ENCODE measurements at regions not wholly inside any gene's neighbourhood (a gene's known extent, or its start where the extent isn't known, plus 50 kb on each side); places are given as distances from the start of the nearest gene placed in this dataset.

- peaks cover 24% of the 10 kb centered on the region for H3K27me3 Mint-ChIP-seq (ENCODE audit: low read depth)
- H3K27ac Mint-ChIP-seq (ENCODE audit: unreplicated experiment) = no peak overlapping the region
- DNase-seq (ENCODE audit: low spot score) = no peak
- H3K4me1 Mint-ChIP-seq (ENCODE audit: low read depth) = no peaks in the 10 kb centered on the region
- TF ChIP-seq CTCF (IDR thresholded peaks at IDR 0.05) = no peak
- no peak overlapping the region for H3K4me3 Mint-ChIP-seq (ENCODE audit: unreplicated experiment)
- H3K36me3 Mint-ChIP-seq (ENCODE audit: low read depth) = no peaks in the 10 kb centered on the region
- H3K9me3 Mint-ChIP-seq (ENCODE audit: low read depth) = peaks cover 7% of the 10 kb centered on the region
These were observed 576.2 kb downstream of the MATN1 start for GRCh38 chr1:30147188-30147587.

DNA sequence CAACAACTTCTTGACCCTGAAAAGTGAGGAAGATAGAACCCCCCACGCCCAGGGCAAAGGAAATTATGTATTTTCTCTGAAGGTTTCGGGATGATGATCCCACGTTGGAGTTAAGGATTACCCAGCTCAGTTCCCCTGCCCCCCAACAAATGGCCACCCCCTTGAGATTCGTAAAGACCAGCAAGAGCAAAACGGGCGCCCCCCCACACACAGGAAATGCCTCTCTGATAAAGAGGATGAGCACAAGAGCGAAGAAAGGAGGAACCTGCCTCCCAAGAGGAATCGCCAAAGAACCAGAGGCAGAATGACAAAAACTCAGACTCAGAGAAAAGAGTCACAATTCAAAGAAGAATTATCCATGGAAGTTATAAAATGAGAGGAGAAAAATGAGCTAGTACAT, 576.9 kb downstream of the MATN1 start:
- H3K9me3 Mint-ChIP-seq (ENCODE audit: low read depth) = peaks cover 5% of the 10 kb centered on the region
- H3K27me3 Mint-ChIP-seq (ENCODE audit: low read depth) = peaks cover 24% of the 10 kb centered on the region
- H3K4me1 Mint-ChIP-seq (ENCODE audit: low read depth) = no peaks in the 10 kb centered on the region
- H3K36me3 Mint-ChIP-seq (ENCODE audit: low read depth) = no peaks in the 10 kb centered on the region
- TF ChIP-seq CTCF (IDR thresholded peaks at IDR 0.05) = no peak
- H3K27ac Mint-ChIP-seq (ENCODE audit: unreplicated experiment) = no peak overlapping the region
- no peak for DNase-seq (ENCODE audit: low spot score)
- H3K4me3 Mint-ChIP-seq (ENCODE audit: unreplicated experiment) = no peak overlapping the region

- TF ChIP-seq CTCF (IDR thresholded peaks at IDR 0.05) = no peak
- Mint-ChIP-seq H3K9me3 (ENCODE audit: low read depth) (no peaks in the 10 kb centered on the region), H3K27ac (ENCODE audit: unreplicated experiment) (no peak overlapping the region), H3K27me3 (ENCODE audit: low read depth) (peaks cover 24% of the 10 kb centered on the region), H3K36me3 (ENCODE audit: low read depth) (no peaks in the 10 kb centered on the region), H3K4me1 (ENCODE audit: low read depth) (no peaks in the 10 kb centered on the region), H3K4me3 (ENCODE audit: unreplicated experiment) (no peak overlapping the region)
- no peak for DNase-seq (ENCODE audit: low spot score)
These were observed 577.6 kb downstream of the MATN1 start for GRCh38 chr1:30145723-30146303.

- Mint-ChIP-seq H3K4me3 (ENCODE audit: unreplicated experiment) (no peak overlapping the region), H3K27me3 (ENCODE audit: low read depth) (peaks cover 24% of the 10 kb centered on the region), H3K36me3 (ENCODE audit: low read depth) (no peaks in the 10 kb centered on the region), H3K27ac (ENCODE audit: unreplicated experiment) (no peak overlapping the region), H3K9me3 (ENCODE audit: low read depth) (no peaks in the 10 kb centered on the region), H3K4me1 (ENCODE audit: low read depth) (no peaks in the 10 kb centered on the region)
- TF ChIP-seq CTCF (IDR thresholded peaks at IDR 0.05) = no peak
- DNase-seq (ENCODE audit: low spot score) = no peak
These were observed 578.6 kb downstream of the MATN1 start for GRCh38 chr1:30144831-30145230.

GRCh38 chr1:30143517-30143916, 579.9 kb downstream of the MATN1 start:
- Mint-ChIP-seq H3K4me3 (ENCODE audit: unreplicated experiment) (no peak overlapping the region), H3K27ac (ENCODE audit: unreplicated experiment) (no peak overlapping the region), H3K4me1 (ENCODE audit: low read depth) (no peaks in the 10 kb centered on the region), H3K36me3 (ENCODE audit: low read depth) (no peaks in the 10 kb centered on the region), H3K27me3 (ENCODE audit: low read depth) (peaks cover 24% of the 10 kb centered on the region), H3K9me3 (ENCODE audit: low read depth) (no peaks in the 10 kb centered on the region)
- DNase-seq (ENCODE audit: low spot score) = no peak
- TF ChIP-seq CTCF (IDR thresholded peaks at IDR 0.05) = no peak
